ENCODE measurements at regions not wholly inside any gene's neighbourhood (a gene's known extent, or its start where the extent isn't known, plus 50 kb on each side); places are given as distances from the start of the nearest gene placed in this dataset.

- H3K27me3 Mint-ChIP-seq (ENCODE audit: unreplicated experiment): peaks cover 4% of the 10 kb centered on the region
- H3K27ac Mint-ChIP-seq (ENCODE audit: unreplicated experiment): no peak overlapping the region
- no peaks in the 10 kb centered on the region for H3K36me3 Mint-ChIP-seq (ENCODE audit: low read depth, unreplicated experiment)
- no peak overlapping the region for H3K4me3 Mint-ChIP-seq (ENCODE audit: unreplicated experiment)
- no peaks in the 10 kb centered on the region for H3K9me3 Mint-ChIP-seq (ENCODE audit: unreplicated experiment)
- no peaks in the 10 kb centered on the region for H3K4me1 Mint-ChIP-seq (ENCODE audit: unreplicated experiment)
- TF ChIP-seq CTCF (IDR thresholded peaks at IDR 0.05; ENCODE audit: unreplicated experiment): no peak
- no peak for DNase-seq (ENCODE audit: low spot score)
These were observed 591.7 kb downstream of the BCL11A start for GRCh38 chr2:59961746-59962145.

DNA sequence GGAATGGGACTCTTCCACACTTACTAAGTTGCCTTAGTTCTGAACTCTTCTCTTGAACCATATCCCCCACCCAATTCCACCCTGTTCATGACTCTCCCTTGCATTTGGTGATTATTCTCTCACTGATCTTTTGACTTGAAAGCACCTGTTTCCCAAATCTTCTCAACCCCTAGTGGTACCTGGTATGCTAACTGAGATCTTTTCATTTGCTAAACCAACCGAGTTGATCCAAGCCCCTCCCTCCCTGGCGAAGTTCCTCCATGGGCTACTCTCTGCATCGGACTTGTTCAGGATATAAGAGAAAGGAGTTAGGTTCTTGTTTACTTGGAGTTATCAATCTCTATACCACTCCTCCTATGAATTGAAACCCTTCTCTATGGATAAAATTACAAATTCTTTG lies 593.5 kb downstream of the BCL11A start:
- Mint-ChIP-seq H3K9me3 (ENCODE audit: unreplicated experiment) (no peaks in the 10 kb centered on the region), H3K36me3 (ENCODE audit: low read depth, unreplicated experiment) (no peaks in the 10 kb centered on the region), H3K27ac (ENCODE audit: unreplicated experiment) (no peak overlapping the region), H3K4me3 (ENCODE audit: unreplicated experiment) (no peak overlapping the region), H3K4me1 (ENCODE audit: unreplicated experiment) (no peaks in the 10 kb centered on the region), H3K27me3 (ENCODE audit: unreplicated experiment) (peaks cover 4% of the 10 kb centered on the region)
- no peak for DNase-seq (ENCODE audit: low spot score)
- no peak for TF ChIP-seq CTCF (IDR thresholded peaks at IDR 0.05; ENCODE audit: unreplicated experiment)

DNA sequence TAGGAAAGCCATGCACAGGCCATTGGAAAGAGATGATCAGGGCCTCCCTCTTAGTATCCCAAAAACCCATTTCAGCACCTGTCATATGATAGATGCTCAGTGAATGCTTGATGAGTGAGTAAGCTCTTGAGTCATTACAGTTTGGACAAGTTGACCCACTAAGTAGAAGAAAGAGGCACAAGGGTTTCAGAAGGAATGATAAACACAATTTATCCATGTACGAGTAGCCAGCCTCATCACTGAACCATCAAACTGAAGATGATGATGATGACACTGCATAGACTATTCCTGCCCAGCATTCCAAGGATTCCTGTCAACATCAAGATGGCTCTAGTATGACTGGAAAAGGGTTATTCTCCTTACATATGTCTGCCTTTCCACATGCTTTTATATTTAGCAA lies 596.0 kb downstream of the BCL11A start:
- Mint-ChIP-seq H3K4me3 (ENCODE audit: unreplicated experiment) (no peak overlapping the region), H3K27ac (ENCODE audit: unreplicated experiment) (no peak overlapping the region), H3K4me1 (ENCODE audit: unreplicated experiment) (no peaks in the 10 kb centered on the region), H3K9me3 (ENCODE audit: unreplicated experiment) (no peaks in the 10 kb centered on the region), H3K36me3 (ENCODE audit: low read depth, unreplicated experiment) (no peaks in the 10 kb centered on the region), H3K27me3 (ENCODE audit: unreplicated experiment) (peaks cover 4% of the 10 kb centered on the region)
- no peak for TF ChIP-seq CTCF (IDR thresholded peaks at IDR 0.05; ENCODE audit: unreplicated experiment)
- DNase-seq (ENCODE audit: low spot score): no peak

DNA sequence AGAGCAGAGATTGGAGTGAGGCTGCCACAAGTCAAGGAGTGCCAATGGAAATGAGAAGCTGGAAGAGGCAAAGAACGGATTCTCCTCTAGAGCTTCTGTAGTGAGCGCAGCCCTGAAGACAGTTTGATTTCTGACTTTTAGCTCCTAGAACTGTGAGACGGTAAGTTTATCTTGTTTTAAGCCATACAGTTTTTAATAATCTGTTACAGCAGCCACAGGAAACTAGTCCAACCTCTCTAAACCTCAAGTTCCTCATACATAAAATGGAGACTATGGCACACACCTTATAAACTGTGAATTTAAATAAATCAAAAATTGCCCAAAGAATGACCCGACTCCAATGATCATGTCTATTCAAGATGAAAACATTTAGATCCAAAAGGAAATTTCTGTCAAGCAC lies 596.5 kb downstream of the BCL11A start:
- no peak overlapping the region for H3K27ac Mint-ChIP-seq (ENCODE audit: unreplicated experiment)
- no peak overlapping the region for H3K4me3 Mint-ChIP-seq (ENCODE audit: unreplicated experiment)
- H3K4me1 Mint-ChIP-seq (ENCODE audit: unreplicated experiment): no peaks in the 10 kb centered on the region
- DNase-seq (ENCODE audit: low spot score): no peak
- peaks cover 4% of the 10 kb centered on the region for H3K27me3 Mint-ChIP-seq (ENCODE audit: unreplicated experiment)
- no peak for TF ChIP-seq CTCF (IDR thresholded peaks at IDR 0.05; ENCODE audit: unreplicated experiment)
- no peaks in the 10 kb centered on the region for H3K9me3 Mint-ChIP-seq (ENCODE audit: unreplicated experiment)
- H3K36me3 Mint-ChIP-seq (ENCODE audit: low read depth, unreplicated experiment): no peaks in the 10 kb centered on the region

DNA sequence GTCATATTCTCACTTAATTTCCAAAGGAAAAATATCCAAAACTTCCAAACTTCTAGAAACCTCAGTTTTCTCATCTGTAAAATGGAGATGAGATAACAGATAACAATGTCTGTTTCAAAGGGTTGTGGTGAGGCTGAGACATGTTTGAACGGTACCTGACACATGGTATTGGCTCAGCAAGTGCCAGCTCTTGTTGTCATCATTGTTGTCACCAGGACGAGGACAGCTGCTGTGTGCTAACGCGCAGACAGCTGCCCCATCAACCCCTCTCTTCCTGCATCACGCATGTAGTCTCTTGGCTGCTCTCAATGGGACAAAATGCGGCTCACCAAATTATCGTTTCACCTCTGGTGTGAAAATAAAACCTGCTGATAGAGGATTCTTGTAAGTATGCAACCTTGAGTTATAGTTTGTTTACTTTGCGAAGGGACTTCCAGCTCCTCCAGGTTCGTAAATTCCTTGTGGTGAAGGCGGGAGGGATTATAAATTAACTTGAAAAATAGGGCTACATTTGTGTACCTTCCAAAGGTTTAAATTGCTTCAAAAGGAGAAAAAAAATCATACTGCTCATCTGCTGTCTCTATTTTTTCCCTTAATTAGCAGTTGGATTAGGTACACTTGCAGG lies 605.4 kb downstream of the BCL11A start:
- Mint-ChIP-seq H3K27ac (ENCODE audit: unreplicated experiment) (no peak overlapping the region), H3K9me3 (ENCODE audit: unreplicated experiment) (no peaks in the 10 kb centered on the region), H3K36me3 (ENCODE audit: low read depth, unreplicated experiment) (no peaks in the 10 kb centered on the region), H3K27me3 (ENCODE audit: unreplicated experiment) (no peaks in the 10 kb centered on the region), H3K4me1 (ENCODE audit: unreplicated experiment) (peaks cover 2% of the 10 kb centered on the region), H3K4me3 (ENCODE audit: unreplicated experiment) (no peak overlapping the region)
- no peak for TF ChIP-seq CTCF (IDR thresholded peaks at IDR 0.05; ENCODE audit: unreplicated experiment)
- no peak for DNase-seq (ENCODE audit: low spot score)
